H9 (cell line): ENCODE measurements at regions not wholly inside any gene's neighbourhood (a gene's known extent, or its start where the extent isn't known, plus 50 kb on each side); places are given as distances from the start of the nearest gene placed in this dataset.
A peak's percentile ranks its signal among the peaks of the same experiment; 100 is the strongest.

Experiments
- DNase-seq: peaks from one replicate; pipeline ENCODE4 v3.0.0-alpha.2; 2017
- H2AFZ ChIP-seq: one replicate; pipeline ENCODE4 v1.6.1; 2013; ENCODE audit warnings: mild to moderate bottlenecking, low read length, control low read depth, moderate library complexity
- H2AK5ac ChIP-seq: 2 replicates; pipeline ENCODE4 v1.6.1; 2013; ENCODE audit warnings: low read length, control low read depth, mixed read lengths; ENCODE audit not compliant: insufficient read length
- H2BK120ac ChIP-seq: one replicate; pipeline ENCODE4 v1.6.1; 2013; ENCODE audit warnings: low read depth, mild to moderate bottlenecking, low read length, control low read depth, inconsistent platforms; ENCODE audit not compliant: poor library complexity, severe bottlenecking
- H2BK12ac ChIP-seq: 2 replicates; pipeline ENCODE4 v1.6.1; 2013; ENCODE audit warnings: low read length, control low read depth, mixed read lengths, low read depth; ENCODE audit not compliant: insufficient read length
- H2BK15ac ChIP-seq: 2 replicates; pipeline ENCODE4 v1.6.1; 2013; ENCODE audit warnings: low read depth, low read length, control low read depth
- H2BK20ac ChIP-seq: one replicate; pipeline ENCODE4 v1.6.1; 2013; ENCODE audit warnings: low read depth, mild to moderate bottlenecking, low read length, control low read depth, inconsistent platforms; ENCODE audit not compliant: poor library complexity, severe bottlenecking
- H2BK5ac ChIP-seq: 2 replicates; pipeline ENCODE4 v1.6.1; 2013; ENCODE audit warnings: low read length, control low read depth, mixed read lengths; ENCODE audit not compliant: insufficient read length
- H3K14ac ChIP-seq: 2 replicates; pipeline ENCODE4 v1.6.1; 2013; ENCODE audit warnings: low read length, control low read depth; ENCODE audit not compliant: insufficient read depth
- H3K18ac ChIP-seq: 2 replicates; pipeline ENCODE4 v1.6.1; 2013; ENCODE audit warnings: low read depth, mild to moderate bottlenecking, mixed read lengths, low read length, control low read depth; ENCODE audit not compliant: insufficient read length
- H3K23ac ChIP-seq: 2 replicates; pipeline ENCODE4 v1.6.1; 2013; ENCODE audit warnings: low read length, control low read depth, mixed read lengths, low read depth; ENCODE audit not compliant: insufficient read length
- H3K23me2 ChIP-seq: 2 replicates; pipeline ENCODE4 v1.6.1; 2013; ENCODE audit warnings: low read depth, mild to moderate bottlenecking, mixed read lengths, low read length, control low read depth; ENCODE audit not compliant: insufficient read length, poor library complexity, severe bottlenecking
- H3K27ac ChIP-seq: 2 replicates; pipeline ENCODE4 v1.5.1; 2013; ENCODE audit warnings: low read length, control low read depth, mixed read lengths, low read depth; ENCODE audit not compliant: insufficient read length
- H3K27me3 ChIP-seq: 2 replicates; pipeline ENCODE4 v1.6.1; 2013; ENCODE audit warnings: low read length, control low read depth, inconsistent platforms; ENCODE audit not compliant: insufficient read depth
- H3K4ac ChIP-seq: 2 replicates; pipeline ENCODE4 v1.6.1; 2013; ENCODE audit warnings: low read depth, mild to moderate bottlenecking, control low read depth, inconsistent platforms, low read length, moderate library complexity
- H3K4me1 ChIP-seq: 2 replicates; pipeline ENCODE4 v1.6.1; 2013; ENCODE audit warnings: low read length, control low read depth, inconsistent platforms; ENCODE audit not compliant: insufficient read depth
- H3K4me2 ChIP-seq: 2 replicates; pipeline ENCODE4 v1.6.1; 2013; ENCODE audit warnings: low read length, control low read depth, mixed read lengths; ENCODE audit not compliant: insufficient read length, insufficient read depth
- H3K56ac ChIP-seq: 2 replicates; pipeline ENCODE4 v1.6.1; 2013; ENCODE audit warnings: low read depth, mild to moderate bottlenecking, mixed read lengths, low read length, control low read depth; ENCODE audit not compliant: insufficient read length
- H3K79me1 ChIP-seq: 2 replicates; pipeline ENCODE4 v1.6.1; 2013; ENCODE audit warnings: low read depth, mild to moderate bottlenecking, moderate library complexity, low read length, control low read depth, inconsistent platforms; ENCODE audit not compliant: insufficient read depth, poor library complexity, severe bottlenecking
- H3K79me2 ChIP-seq: 2 replicates; pipeline ENCODE4 v1.6.1; 2013; ENCODE audit warnings: low read length, control low read depth, inconsistent platforms; ENCODE audit not compliant: insufficient read depth
- H3K9ac ChIP-seq: 2 replicates; pipeline ENCODE4 v1.6.1; 2013; ENCODE audit warnings: low read length, control low read depth, mixed read lengths; ENCODE audit not compliant: insufficient read length; ENCODE audit errors: extremely low read depth
- H3K9me3 ChIP-seq: one replicate; pipeline ENCODE4 v1.6.1; 2013; ENCODE audit warnings: low read depth, low read length, inconsistent platforms; ENCODE audit not compliant: control insufficient read depth
- H3T11ph ChIP-seq: one replicate; pipeline ENCODE4 v1.6.1; 2013; ENCODE audit warnings: mild to moderate bottlenecking, low read length, control low read depth, inconsistent platforms
- H4K20me1 ChIP-seq: one replicate; pipeline ENCODE4 v1.6.1; 2013; ENCODE audit not compliant: control insufficient read depth, insufficient read length, insufficient read depth
- H4K5ac ChIP-seq: 2 replicates; pipeline ENCODE4 v1.6.1; 2013; ENCODE audit warnings: low read depth, mild to moderate bottlenecking, mixed read lengths, low read length, control low read depth; ENCODE audit not compliant: insufficient read length
- H4K8ac ChIP-seq: replicated peaks from 2 replicates; pipeline ENCODE4 v1.6.1; 2013; ENCODE audit warnings: low read length, control low read depth, mixed read lengths, low read depth; ENCODE audit not compliant: insufficient read length
- H4K91ac ChIP-seq: 2 replicates; pipeline ENCODE4 v1.6.1; 2013; ENCODE audit warnings: low read depth, mild to moderate bottlenecking, moderate library complexity, mixed read lengths, low read length, control low read depth; ENCODE audit not compliant: insufficient read length
- H3K27ac Mint-ChIP-seq, 3 experiments: 2 replicates in 2 of 3; 3 replicates in 1 of 3; pipeline ENCODE4 v1.8.0; 2020 to 2021; ENCODE audit warnings: mixed read lengths in 3 of 3, mild to moderate bottlenecking in 1 of 3, moderate library complexity in 1 of 3
- H3K27me3 Mint-ChIP-seq: 2 replicates; pipeline ENCODE4 v1.8.0; 2021; ENCODE audit warnings: low read depth, mild to moderate bottlenecking, moderate library complexity, mixed read lengths
- H3K36me3 Mint-ChIP-seq, 3 experiments: 2 replicates in 2 of 3; 3 replicates in 1 of 3; pipeline ENCODE4 v1.8.0; 2020 to 2021; ENCODE audit warnings: low read depth in 3 of 3, mixed read lengths in 3 of 3; ENCODE audit not compliant: insufficient read depth in 1 of 3
- H3K4me1 Mint-ChIP-seq, 2 experiments: 2 replicates each; pipeline ENCODE4 v1.8.0; 2020; ENCODE audit warnings: mixed read lengths in 2 of 2
- H3K4me3 Mint-ChIP-seq, 2 experiments: 2 replicates in 1 of 2; 3 replicates in 1 of 2; pipeline ENCODE4 v1.8.0; 2020 to 2021; ENCODE audit warnings: mild to moderate bottlenecking in 2 of 2, mixed read lengths in 2 of 2, moderate library complexity in 1 of 2
- H3K9me3 Mint-ChIP-seq, 2 experiments: 2 replicates in 1 of 2; 3 replicates in 1 of 2; pipeline ENCODE4 v1.8.0; 2020; ENCODE audit warnings: mild to moderate bottlenecking in 2 of 2, mixed read lengths in 2 of 2, moderate library complexity in 1 of 2
- TF ChIP-seq, protein P1 (sequence below): fragments of 200-600 bp; sonication (generic); conservative IDR thresholded peaks from 3 replicates; pipeline ENCODE4 v1.8.0; 2021; ENCODE audit warnings: antibody characterized with exemption, mild to moderate bottlenecking

DNA sequence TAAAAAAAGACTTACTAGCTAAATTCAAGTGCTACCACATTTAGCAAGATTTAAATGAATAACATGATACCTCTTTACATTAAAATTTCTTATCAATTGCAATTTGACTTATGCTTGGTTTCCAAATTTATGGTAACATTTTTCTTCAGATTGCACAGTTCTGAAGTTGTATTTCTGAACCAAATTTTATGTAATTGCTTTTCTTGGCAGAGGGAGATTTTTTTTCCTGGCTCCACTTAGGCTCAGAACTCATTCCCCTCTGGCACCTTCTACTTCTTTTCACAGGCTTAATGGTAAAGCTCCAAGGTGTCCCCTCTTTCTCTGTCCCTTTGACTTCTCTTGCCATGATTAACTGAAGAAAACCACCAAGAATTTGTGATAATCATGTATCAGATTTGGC, 99.8 kb upstream of the TMTC1 start:
- H3K36me3 Mint-ChIP-seq = peaks cover 26 to 42% (median 29%) of the 10 kb centered on the region in 3 experiments
- peaks cover 1% of the 10 kb centered on the region; the same call in 1 of the 2 replicates for H3K27me3 Mint-ChIP-seq
- H3K27ac Mint-ChIP-seq = peak overlapping the region; percentile 61 to 98 (median 97); a peak in 4 of 7 replicates

More for the DNA sequence above, 99.8 kb upstream of the TMTC1 start:
- no peaks in the 10 kb centered on the region for H3K79me1 ChIP-seq
- H3K18ac ChIP-seq = peak overlapping the region; percentile 3
- H3K27ac ChIP-seq = no peak overlapping the region
- no peak overlapping the region for H2BK15ac ChIP-seq
- H3K27me3 ChIP-seq = no peaks in the 10 kb centered on the region
- H3T11ph ChIP-seq = no peak overlapping the region
- H4K8ac ChIP-seq = no peak overlapping the region
- H3K4me2 ChIP-seq = no peak overlapping the region
- H2BK12ac ChIP-seq = no peak overlapping the region
- H3K23ac ChIP-seq = no peak overlapping the region
- no peak for DNase-seq
- H3K14ac ChIP-seq = no peak overlapping the region
- H2BK120ac ChIP-seq = no peak overlapping the region
- no peaks in the 10 kb centered on the region for H3K79me2 ChIP-seq
- H3K23me2 ChIP-seq = no peaks in the 10 kb centered on the region
- H2AFZ ChIP-seq = no peak overlapping the region
- H2BK20ac ChIP-seq = no peak overlapping the region
- no peaks in the 10 kb centered on the region for H3K9me3 ChIP-seq
- H4K20me1 ChIP-seq = no peaks in the 10 kb centered on the region
- Mint-ChIP-seq H3K9me3 (peaks cover 30 to 44% of the 10 kb centered on the region in 2 experiments), H3K4me3 (no peak overlapping the region), H3K4me1 (peaks cover 44% of the 10 kb centered on the region in 2 experiments)
- no peak overlapping the region for H3K9ac ChIP-seq
- no peak overlapping the region for H4K91ac ChIP-seq
- H2AK5ac ChIP-seq = no peak overlapping the region
- TF ChIP-seq, protein P1, sequence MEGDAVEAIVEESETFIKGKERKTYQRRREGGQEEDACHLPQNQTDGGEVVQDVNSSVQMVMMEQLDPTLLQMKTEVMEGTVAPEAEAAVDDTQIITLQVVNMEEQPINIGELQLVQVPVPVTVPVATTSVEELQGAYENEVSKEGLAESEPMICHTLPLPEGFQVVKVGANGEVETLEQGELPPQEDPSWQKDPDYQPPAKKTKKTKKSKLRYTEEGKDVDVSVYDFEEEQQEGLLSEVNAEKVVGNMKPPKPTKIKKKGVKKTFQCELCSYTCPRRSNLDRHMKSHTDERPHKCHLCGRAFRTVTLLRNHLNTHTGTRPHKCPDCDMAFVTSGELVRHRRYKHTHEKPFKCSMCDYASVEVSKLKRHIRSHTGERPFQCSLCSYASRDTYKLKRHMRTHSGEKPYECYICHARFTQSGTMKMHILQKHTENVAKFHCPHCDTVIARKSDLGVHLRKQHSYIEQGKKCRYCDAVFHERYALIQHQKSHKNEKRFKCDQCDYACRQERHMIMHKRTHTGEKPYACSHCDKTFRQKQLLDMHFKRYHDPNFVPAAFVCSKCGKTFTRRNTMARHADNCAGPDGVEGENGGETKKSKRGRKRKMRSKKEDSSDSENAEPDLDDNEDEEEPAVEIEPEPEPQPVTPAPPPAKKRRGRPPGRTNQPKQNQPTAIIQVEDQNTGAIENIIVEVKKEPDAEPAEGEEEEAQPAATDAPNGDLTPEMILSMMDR = no peak
- H2BK5ac ChIP-seq = no peak overlapping the region
- H3K4me1 ChIP-seq = peaks cover 3% of the 10 kb centered on the region; the same call in 1 of the 2 replicates
- no peak overlapping the region for H4K5ac ChIP-seq
- no peak overlapping the region for H3K4ac ChIP-seq
- no peak overlapping the region for H3K56ac ChIP-seq
